OCI-LY3 (cell line): ENCODE measurements at regions not wholly inside any gene's neighbourhood (a gene's known extent, or its start where the extent isn't known, plus 50 kb on each side); places are given as distances from the start of the nearest gene placed in this dataset.
"Not testable (repeated sequence)": the region's sequence is repeated elsewhere in the genome, so short reads cannot be mapped to it uniquely, and the experiment has no call there.

ENCODE experiments used
- H2AFZ ChIP-seq: fragments of 200-600, 300-600 bp; shearing (Covaris generic); 2 replicates; pipeline ENCODE4 v1.6.0; 2014; ENCODE audit warnings: antibody characterized with exemption, low read depth, low read length
- H3K27ac ChIP-seq: fragments of 200-600, 300-600 bp; sonication (generic); 2 replicates; pipeline ENCODE4 v1.5.1; 2014; ENCODE audit warnings: mild to moderate bottlenecking, low read length, moderate library complexity, mixed read lengths
- H3K27me3 ChIP-seq: fragments of 200-600, 300-600 bp; sonication (generic); 2 replicates; pipeline ENCODE4 v1.6.1; 2014; ENCODE audit warnings: low read depth, low read length, mixed read lengths
- H3K36me3 ChIP-seq: fragments of 200-600, 300-600 bp; sonication (generic); replicated peaks from 2 replicates; pipeline ENCODE3; 2014; ENCODE audit warnings: low read depth, low read length, mixed read lengths
- H3K4me1 ChIP-seq: fragments of 300-600, 200-600 bp; sonication (generic); 2 replicates; pipeline ENCODE4 v1.6.1; 2014; ENCODE audit warnings: low read length, mixed read lengths
- H3K4me2 ChIP-seq: fragments of 200-600, 300-600 bp; sonication (generic); 2 replicates; pipeline ENCODE4 v1.6.1; 2014; ENCODE audit warnings: low read length, mixed read lengths
- H3K4me3 ChIP-seq: fragments of 300-600, 200-600 bp; sonication (generic); 2 replicates; pipeline ENCODE4 v1.5.1; 2014; ENCODE audit warnings: antibody characterized with exemption, mild to moderate bottlenecking, low read length, moderate library complexity
- H3K79me2 ChIP-seq: fragments of 300-600, 200-600 bp; shearing (Covaris generic); 2 replicates; pipeline ENCODE4 v1.6.1; 2014; ENCODE audit warnings: mild to moderate bottlenecking, low read length, mixed read lengths
- H3K9ac ChIP-seq: fragments of 300-600, 200-600 bp; shearing (Covaris generic); 2 replicates; pipeline ENCODE4 v1.6.0; 2014; ENCODE audit warnings: mild to moderate bottlenecking, low read length, moderate library complexity
- H3K9me3 ChIP-seq: fragments of 200-600, 300-600 bp; shearing (Covaris generic); 2 replicates; pipeline ENCODE4 v1.6.1; 2014; ENCODE audit warnings: low read length, mixed read lengths; ENCODE audit not compliant: insufficient read depth
- H4K20me1 ChIP-seq: fragments of 200-600, 300-600 bp; sonication (generic); 2 replicates; pipeline ENCODE4 v1.6.1; 2016; ENCODE audit warnings: low read length, mixed read lengths; ENCODE audit not compliant: insufficient read depth
- CTCF ChIP-seq: fragments of 200-600, 300-600 bp; sonication (generic); IDR thresholded peaks from 2 replicates; pipeline ENCODE4 v1.5.1; 2014; ENCODE audit warnings: antibody characterized with exemption, low read length, low read depth
- EZH2phosphoT487 ChIP-seq: fragments of 200-600 bp; shearing (Covaris generic); IDR thresholded peaks from 2 replicates; pipeline ENCODE4 v1.6.1; 2018; ENCODE audit warnings: antibody characterized with exemption, mixed run types, low read depth

- no peaks in the 10 kb centered on the region for H3K79me2 ChIP-seq
- H3K4me1 ChIP-seq: no peaks in the 10 kb centered on the region; the same call in 1 of the 2 replicates
- no peaks in the 10 kb centered on the region for H3K36me3 ChIP-seq
- H2AFZ ChIP-seq: no peak overlapping the region
- H3K9me3 ChIP-seq: no peaks in the 10 kb centered on the region
- no peak overlapping the region for H3K27ac ChIP-seq
- no peak for TF ChIP-seq EZH2phosphoT487
- TF ChIP-seq CTCF: no peak
- no peak overlapping the region for H3K4me2 ChIP-seq
- no peaks in the 10 kb centered on the region for H3K27me3 ChIP-seq
- H3K9ac ChIP-seq: no peak overlapping the region
- no peak overlapping the region for H3K4me3 ChIP-seq
- H4K20me1 ChIP-seq: no peaks in the 10 kb centered on the region
Observed at GRCh38 chr12:93091886-93092648, 163.0 kb upstream of the EEA1 start.

- H3K4me1 ChIP-seq: no peaks in the 10 kb centered on the region; the same call in 1 of the 2 replicates
- H3K27me3 ChIP-seq: no peaks in the 10 kb centered on the region
- H3K4me3 ChIP-seq: no peak overlapping the region
- TF ChIP-seq CTCF (no peak), EZH2phosphoT487 (no peak)
- no peaks in the 10 kb centered on the region for H3K36me3 ChIP-seq
- no peak overlapping the region for H3K4me2 ChIP-seq
- no peak overlapping the region for H3K9ac ChIP-seq
- no peaks in the 10 kb centered on the region for H4K20me1 ChIP-seq
- H3K79me2 ChIP-seq: no peaks in the 10 kb centered on the region
- H3K27ac ChIP-seq: no peak overlapping the region
- no peaks in the 10 kb centered on the region for H3K9me3 ChIP-seq
- no peak overlapping the region for H2AFZ ChIP-seq
Observed at GRCh38 chr12:93092649-93092945, 163.5 kb upstream of the EEA1 start.

GRCh38 chr12:93093243-93093642 lies 164.1 kb upstream of the EEA1 start:
- Histone ChIP-seq H3K4me1 (peaks cover 2% of the 10 kb centered on the region), H2AFZ (no peak overlapping the region), H3K27me3 (no peaks in the 10 kb centered on the region), H3K9me3 (no peaks in the 10 kb centered on the region), H3K27ac (no peak overlapping the region), H3K4me3 (no peak overlapping the region), H3K9ac (no peak overlapping the region), H4K20me1 (no peaks in the 10 kb centered on the region), H3K79me2 (no peaks in the 10 kb centered on the region), H3K36me3 (no peaks in the 10 kb centered on the region), H3K4me2 (no peak overlapping the region)
- TF ChIP-seq EZH2phosphoT487 (no peak), CTCF (no peak)

- not testable (repeated sequence) for H3K27me3 ChIP-seq, H4K20me1 ChIP-seq, H3K27ac ChIP-seq, H3K4me1 ChIP-seq, H3K9ac ChIP-seq, H2AFZ ChIP-seq, H3K4me2 ChIP-seq, H3K4me3 ChIP-seq, H3K9me3 ChIP-seq, H3K79me2 ChIP-seq, H3K36me3 ChIP-seq
Observed at GRCh38 chr12:93094222-93094621, 165.1 kb upstream of the EEA1 start.
